ENCODE measurements at regions not wholly inside any gene's neighbourhood (a gene's known extent, or its start where the extent isn't known, plus 50 kb on each side); places are given as distances from the start of the nearest gene placed in this dataset.

- TF ChIP-seq POLR2A (IDR thresholded peaks at IDR 0.05), result no peak
- TF ChIP-seq CTCF (IDR thresholded peaks at IDR 0.05), result no peak
- TF ChIP-seq POLR2AphosphoS5 (IDR thresholded peaks at IDR 0.05), result no peak
- no peak for TF ChIP-seq EP300 (IDR thresholded peaks at IDR 0.05)
These were observed 445.8 kb downstream of the SUCLA2 start for GRCh38 chr13:47555235-47555634.

Measured in sigmoid colon (tissue), 4 donors.